IMR-90 (cell line): ENCODE measurements at regions not wholly inside any gene's neighbourhood (a gene's known extent, or its start where the extent isn't known, plus 50 kb on each side); places are given as distances from the start of the nearest gene placed in this dataset.

Source experiments
- ATAC-seq: fragments of 200-7000 bp; cut with Tn5 transposase; 2 replicates; pipeline ENCODE4 v1.9.1; 2020; ENCODE audit warnings: low read depth, mild to moderate bottlenecking, moderate library complexity
- BruUV-seq: library from RNA; stranded (reverse); fragments of 400-500 nt; replicated peaks from 2 replicates; lab custom pipeline; 2021; lab: Mats Ljungman, UMichigan
- CTCF ChIA-PET: fragments of 300-600 bp; formaldehyde crosslinking; extraction: SDS; loops from one replicate; lab custom pipeline; 2021; ENCODE audit warnings: antibody characterized with exemption; lab: Yijun Ruan, JAX
- POLR2A ChIA-PET: fragments of 300-600 bp; sonication (Branson Sonifier 250); formaldehyde crosslinking; loops from one replicate; lab custom pipeline; 2022; ENCODE audit warnings: antibody characterized with exemption; ENCODE audit not compliant: unreplicated experiment; lab: Charles Lee
- DNase-seq: peaks from one replicate; pipeline ENCODE4 v3.0.0; 2013
- H2AFZ ChIP-seq: replicated peaks from 2 replicates; pipeline ENCODE3; 2013; ENCODE audit warnings: low read length, mild to moderate bottlenecking; ENCODE audit not compliant: poor library complexity
- H2AK5ac ChIP-seq: 2 replicates; pipeline ENCODE4 v1.6.1; 2013; ENCODE audit warnings: low read depth, low read length, inconsistent platforms
- H2AK9ac ChIP-seq: replicated peaks from 2 replicates; pipeline ENCODE3; 2013; ENCODE audit warnings: mild to moderate bottlenecking, low read depth, low read length, moderate library complexity; ENCODE audit not compliant: poor library complexity
- H2BK120ac ChIP-seq: 2 replicates; pipeline ENCODE4 v1.6.1; 2013; ENCODE audit warnings: low read depth, low read length, inconsistent platforms
- H2BK15ac ChIP-seq: 3 replicates; pipeline ENCODE4 v1.6.1; 2013; ENCODE audit warnings: low read depth, low read length, inconsistent platforms
- H2BK20ac ChIP-seq: 2 replicates; pipeline ENCODE4 v1.6.1; 2013; ENCODE audit warnings: low read depth, mild to moderate bottlenecking, inconsistent platforms, low read length, moderate library complexity
- H2BK5ac ChIP-seq: 2 replicates; pipeline ENCODE4 v1.6.1; 2013; ENCODE audit warnings: mild to moderate bottlenecking, low read depth, low read length, inconsistent platforms; ENCODE audit not compliant: poor library complexity, severe bottlenecking
- H3K14ac ChIP-seq: replicated peaks from 2 replicates; pipeline ENCODE4 v1.6.1; 2013; ENCODE audit warnings: low read depth, low read length, inconsistent platforms
- H3K18ac ChIP-seq: 2 replicates; pipeline ENCODE4 v1.6.1; 2013; ENCODE audit warnings: low read depth, low read length, control low read depth
- H3K23ac ChIP-seq: 2 replicates; pipeline ENCODE4 v1.6.1; 2013; ENCODE audit warnings: low read depth, low read length, inconsistent platforms
- H3K27ac ChIP-seq: 2 replicates; pipeline ENCODE4 v1.5.1; 2013; ENCODE audit warnings: mild to moderate bottlenecking, control low read depth, low read length; ENCODE audit not compliant: insufficient read depth
- H3K27me3 ChIP-seq: 2 replicates; pipeline ENCODE4 v1.6.1; 2013; ENCODE audit warnings: low read length; ENCODE audit not compliant: control insufficient read depth, insufficient read depth
- H3K36me3 ChIP-seq: 2 replicates; pipeline ENCODE4 v1.6.1; 2013; ENCODE audit warnings: low read length, mixed read lengths; ENCODE audit not compliant: control insufficient read depth, insufficient read depth
- H3K4ac ChIP-seq: 2 replicates; pipeline ENCODE4 v1.6.1; 2013; ENCODE audit warnings: low read depth, low read length, inconsistent platforms
- H3K4me1 ChIP-seq: 2 replicates; pipeline ENCODE4 v1.6.1; 2013; ENCODE audit warnings: low read length, mixed read lengths; ENCODE audit not compliant: control insufficient read depth, insufficient read depth
- H3K4me2 ChIP-seq: 2 replicates; pipeline ENCODE4 v1.6.1; 2013; ENCODE audit warnings: low read depth, mild to moderate bottlenecking, control low read depth, low read length, moderate library complexity
- H3K4me3 ChIP-seq: 2 replicates; pipeline ENCODE4 v1.5.1; 2013; ENCODE audit warnings: low read depth, mild to moderate bottlenecking, control low read depth, low read length, moderate library complexity; ENCODE audit not compliant: insufficient read depth
- H3K56ac ChIP-seq: 2 replicates; pipeline ENCODE4 v1.6.1; 2013; ENCODE audit warnings: low read length, inconsistent platforms; ENCODE audit not compliant: insufficient read depth; ENCODE audit errors: extremely low read depth
- H3K79me1 ChIP-seq, 2 experiments: 2 replicates each; pipeline ENCODE4 v1.6.1; 2013; ENCODE audit warnings: low read length in 2 of 2, inconsistent platforms in 1 of 2, low read depth in 1 of 2
- H3K9ac ChIP-seq: 2 replicates; pipeline ENCODE4 v1.6.1; 2013; ENCODE audit warnings: low read depth, low read length, control low read depth
- H3K9me1 ChIP-seq: 2 replicates; pipeline ENCODE4 v1.6.1; 2013; ENCODE audit warnings: low read length, inconsistent platforms; ENCODE audit not compliant: insufficient read depth
- H3K9me3 ChIP-seq: 2 replicates; pipeline ENCODE4 v1.6.1; 2013; ENCODE audit warnings: low read length; ENCODE audit not compliant: control insufficient read depth, insufficient read depth
- H4K20me1 ChIP-seq: 2 replicates; pipeline ENCODE4 v1.6.1; 2013; ENCODE audit warnings: low read length, inconsistent platforms; ENCODE audit not compliant: insufficient read depth
- H4K5ac ChIP-seq: 2 replicates; pipeline ENCODE4 v1.6.1; 2013; ENCODE audit warnings: mild to moderate bottlenecking, low read depth, low read length, control low read depth
- H4K8ac ChIP-seq, 2 experiments: 2 replicates each; pipeline ENCODE4 v1.6.1; 2013; ENCODE audit warnings: low read depth in 2 of 2, low read length in 2 of 2, control low read depth in 1 of 2, inconsistent platforms in 1 of 2
- H4K91ac ChIP-seq: 2 replicates; pipeline ENCODE4 v1.6.1; 2013; ENCODE audit warnings: low read depth, low read length, inconsistent platforms; ENCODE audit not compliant: insufficient read depth
- BHLHE40 ChIP-seq: fragments of 150-350 bp; IDR thresholded peaks from 2 replicates; pipeline ENCODE4 v1.6.1; 2016; ENCODE audit warnings: mild to moderate bottlenecking, low read depth, low read length
- CEBPB ChIP-seq: IDR thresholded peaks from 2 replicates; pipeline ENCODE4 v1.6.1; 2012; ENCODE audit warnings: low read depth, low read length, improper control_type of control experiment
- CHD1 ChIP-seq: IDR thresholded peaks from 2 replicates; pipeline ENCODE4 v1.6.1; 2012; ENCODE audit warnings: low read depth, low read length, improper control_type of control experiment
- FOS ChIP-seq: fragments of 150-350 bp; IDR thresholded peaks from 2 replicates; pipeline ENCODE4 v1.6.1; 2016; ENCODE audit warnings: low read depth, low read length
- MAFK ChIP-seq: IDR thresholded peaks from 2 replicates; pipeline ENCODE4 v1.6.1; 2012; ENCODE audit warnings: low read depth, low read length, improper control_type of control experiment
- MAZ ChIP-seq: IDR thresholded peaks from 2 replicates; pipeline ENCODE4 v1.6.1; 2012; ENCODE audit warnings: low read depth, mild to moderate bottlenecking, low read length, improper control_type of control experiment, moderate library complexity, borderline replicate concordance
- MXI1 ChIP-seq: IDR thresholded peaks from 2 replicates; pipeline ENCODE4 v1.6.1; 2012; ENCODE audit warnings: low read depth, mild to moderate bottlenecking, low read length, moderate library complexity, borderline replicate concordance
- NFE2L2 ChIP-seq: fragments of 150-350 bp; IDR thresholded peaks from 2 replicates; pipeline ENCODE4 v1.6.1; 2016; ENCODE audit warnings: low read depth, mild to moderate bottlenecking, low read length
- POLR2A ChIP-seq: IDR thresholded peaks from 2 replicates; pipeline ENCODE4 v1.6.1; 2012; ENCODE audit warnings: mild to moderate bottlenecking, low read depth, low read length
- RAD21 ChIP-seq: IDR thresholded peaks from 2 replicates; pipeline ENCODE4 v1.6.1; 2012; ENCODE audit warnings: low read length, improper control_type of control experiment
- RCOR1 ChIP-seq: IDR thresholded peaks from 2 replicates; pipeline ENCODE4 v1.6.1; 2012; ENCODE audit warnings: mild to moderate bottlenecking, low read length, improper control_type of control experiment; ENCODE audit not compliant: insufficient replicate concordance
- RFX5 ChIP-seq: IDR thresholded peaks from 2 replicates; pipeline ENCODE4 v1.8.0; 2012; ENCODE audit warnings: low read depth, mild to moderate bottlenecking, low read length, moderate library complexity
- SMC3 ChIP-seq: fragments of 150-350 bp; IDR thresholded peaks from 2 replicates; pipeline ENCODE4 v1.6.1; 2016; ENCODE audit warnings: low read depth, mild to moderate bottlenecking, antibody characterized with exemption, low read length, moderate library complexity
- WGBS, 2 experiments: methylation state at CpG; one replicate each; pipeline versions ENCODE4 v1.1.5 to v1.1.7; 2013; ENCODE audit warnings: missing lambda C conversion rate in 2 of 2; ENCODE audit not compliant: insufficient read length in 1 of 2; ENCODE audit errors: extremely low coverage in 2 of 2; 5-methylcytosine and 5-hydroxymethylcytosine counted together
- dilution Hi-C: fragments of 300-500 bp; cut with HindIII; formaldehyde crosslinking; loops from one replicate; pipeline ENCODE4 v1.14.3; 2018; ENCODE audit warnings: low sequenced_read_pairs; ENCODE audit not compliant: unreplicated experiment
- in situ Hi-C: fragments of 300-500 bp; cut with MboI; formaldehyde crosslinking; loops from 3 replicates; pipeline ENCODE4 v1.14.3; 2019; ENCODE audit warnings: low sequenced_read_pairs, inconsistent platforms, mixed read lengths
- intact Hi-C: fragments of 100-400 bp; cut with micrococcal nuclease; formaldehyde crosslinking; loops from 2 replicates; pipeline ENCODE4 v1.10.0; 2022
- TF ChIP-seq, protein P1 (sequence below): fragments of 150-350 bp; IDR thresholded peaks from 2 replicates; pipeline ENCODE4 v1.6.1; 2017; ENCODE audit warnings: mild to moderate bottlenecking, antibody characterized with exemption, low read length, low read depth
- TF ChIP-seq, protein P2 (sequence below): conservative IDR thresholded peaks from 2 replicates; pipeline ENCODE4 v1.5.1; 2012; ENCODE audit warnings: mild to moderate bottlenecking, low read depth, low read length, improper control_type of control experiment
- TF ChIP-seq, protein P3 (sequence below): fragments of 150-350 bp; IDR thresholded peaks from 2 replicates; pipeline ENCODE4 v1.6.1; 2016; ENCODE audit warnings: low read depth, mild to moderate bottlenecking, low read length, moderate library complexity, borderline replicate concordance

DNA sequence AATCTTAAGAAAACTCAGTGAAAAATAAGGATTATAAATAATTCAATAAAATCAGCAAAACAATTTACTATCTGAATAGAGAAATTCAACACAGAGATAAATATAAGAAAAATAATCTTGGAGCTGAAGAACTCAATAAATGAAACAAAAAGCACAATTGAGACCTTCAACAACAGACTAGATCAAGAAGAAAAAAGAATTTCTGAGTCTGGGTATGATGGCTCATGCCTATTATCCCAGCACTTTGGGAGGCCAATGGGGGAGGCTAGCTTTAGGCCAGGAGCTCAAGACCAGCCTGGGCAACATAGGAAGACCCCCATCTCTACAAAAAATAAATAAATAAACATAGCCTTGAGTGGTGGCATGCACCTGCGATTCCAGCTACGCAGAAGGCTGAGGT, 1295.7 kb upstream of the NRXN1 start:
- Histone ChIP-seq H2AFZ (no peak overlapping the region), H4K8ac (no peak overlapping the region), H3K79me1 (no peaks in the 10 kb centered on the region), H2BK15ac (no peak overlapping the region), H3K56ac (no peak overlapping the region), H2AK5ac (no peak overlapping the region), H3K18ac (no peak overlapping the region), H3K36me3 (no peaks in the 10 kb centered on the region), H2BK5ac (no peak overlapping the region), H3K23ac (no peak overlapping the region), H3K4me2 (no peak overlapping the region), H3K4me3 (no peak overlapping the region), H3K14ac (no peak overlapping the region), H2BK20ac (no peak overlapping the region), H4K20me1 (no peaks in the 10 kb centered on the region), H3K9me1 (no peaks in the 10 kb centered on the region), H3K9ac (no peak overlapping the region), H2BK120ac (no peak overlapping the region), H4K5ac (no peak overlapping the region), H2AK9ac (no peak overlapping the region), H3K4me1 (no peaks in the 10 kb centered on the region), H3K27ac (no peak overlapping the region), H3K4ac (no peak overlapping the region), H3K27me3 (no peaks in the 10 kb centered on the region), H3K9me3 (peaks cover 9% of the 10 kb centered on the region), H4K91ac (no peak overlapping the region)
- no CpG with 5 or more reads among the region's 2 CpGs for WGBS, 2 experiments
- in situ Hi-C loops = no loop called here
- intact Hi-C loops = no loop called here
- CTCF ChIA-PET = interaction anchor here (1.0 kb wide), 1 partner anchor 13 kb away, joined by 3 read pairs; no protein-coding TSS in a partner anchor
- ATAC-seq = no peak
- BruUV-seq = no TSS peak
- DNase-seq = no peak
- dilution Hi-C loops = no loop called here
- POLR2A ChIA-PET = no interaction called here
- no peak for TF ChIP-seq RCOR1
- TF ChIP-seq, protein P1, sequence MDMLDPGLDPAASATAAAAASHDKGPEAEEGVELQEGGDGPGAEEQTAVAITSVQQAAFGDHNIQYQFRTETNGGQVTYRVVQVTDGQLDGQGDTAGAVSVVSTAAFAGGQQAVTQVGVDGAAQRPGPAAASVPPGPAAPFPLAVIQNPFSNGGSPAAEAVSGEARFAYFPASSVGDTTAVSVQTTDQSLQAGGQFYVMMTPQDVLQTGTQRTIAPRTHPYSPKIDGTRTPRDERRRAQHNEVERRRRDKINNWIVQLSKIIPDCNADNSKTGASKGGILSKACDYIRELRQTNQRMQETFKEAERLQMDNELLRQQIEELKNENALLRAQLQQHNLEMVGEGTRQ = no peak
- no peak for TF ChIP-seq CEBPB
- no peak for TF ChIP-seq SMC3
- no peak for TF ChIP-seq MAFK
- TF ChIP-seq, protein P2, sequence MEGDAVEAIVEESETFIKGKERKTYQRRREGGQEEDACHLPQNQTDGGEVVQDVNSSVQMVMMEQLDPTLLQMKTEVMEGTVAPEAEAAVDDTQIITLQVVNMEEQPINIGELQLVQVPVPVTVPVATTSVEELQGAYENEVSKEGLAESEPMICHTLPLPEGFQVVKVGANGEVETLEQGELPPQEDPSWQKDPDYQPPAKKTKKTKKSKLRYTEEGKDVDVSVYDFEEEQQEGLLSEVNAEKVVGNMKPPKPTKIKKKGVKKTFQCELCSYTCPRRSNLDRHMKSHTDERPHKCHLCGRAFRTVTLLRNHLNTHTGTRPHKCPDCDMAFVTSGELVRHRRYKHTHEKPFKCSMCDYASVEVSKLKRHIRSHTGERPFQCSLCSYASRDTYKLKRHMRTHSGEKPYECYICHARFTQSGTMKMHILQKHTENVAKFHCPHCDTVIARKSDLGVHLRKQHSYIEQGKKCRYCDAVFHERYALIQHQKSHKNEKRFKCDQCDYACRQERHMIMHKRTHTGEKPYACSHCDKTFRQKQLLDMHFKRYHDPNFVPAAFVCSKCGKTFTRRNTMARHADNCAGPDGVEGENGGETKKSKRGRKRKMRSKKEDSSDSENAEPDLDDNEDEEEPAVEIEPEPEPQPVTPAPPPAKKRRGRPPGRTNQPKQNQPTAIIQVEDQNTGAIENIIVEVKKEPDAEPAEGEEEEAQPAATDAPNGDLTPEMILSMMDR = no peak
- TF ChIP-seq FOS = no peak
- TF ChIP-seq, protein P3, sequence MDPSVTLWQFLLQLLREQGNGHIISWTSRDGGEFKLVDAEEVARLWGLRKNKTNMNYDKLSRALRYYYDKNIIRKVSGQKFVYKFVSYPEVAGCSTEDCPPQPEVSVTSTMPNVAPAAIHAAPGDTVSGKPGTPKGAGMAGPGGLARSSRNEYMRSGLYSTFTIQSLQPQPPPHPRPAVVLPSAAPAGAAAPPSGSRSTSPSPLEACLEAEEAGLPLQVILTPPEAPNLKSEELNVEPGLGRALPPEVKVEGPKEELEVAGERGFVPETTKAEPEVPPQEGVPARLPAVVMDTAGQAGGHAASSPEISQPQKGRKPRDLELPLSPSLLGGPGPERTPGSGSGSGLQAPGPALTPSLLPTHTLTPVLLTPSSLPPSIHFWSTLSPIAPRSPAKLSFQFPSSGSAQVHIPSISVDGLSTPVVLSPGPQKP = no peak
- no peak for TF ChIP-seq RFX5
- no peak for TF ChIP-seq MAZ
- TF ChIP-seq RAD21 = no peak
- TF ChIP-seq BHLHE40 = no peak
- no peak for TF ChIP-seq NFE2L2
- no peak for TF ChIP-seq MXI1
- TF ChIP-seq CHD1 = no peak
- no peak for TF ChIP-seq POLR2A
